NCI-H446 treated with DMSO at 0.1 percent for 48 hours (cell line): ENCODE measurements at regions not wholly inside any gene's neighbourhood (a gene's known extent, or its start where the extent isn't known, plus 50 kb on each side); places are given as distances from the start of the nearest gene placed in this dataset.

Experiments
- DNase-seq: peaks from one replicate; lab custom pipeline; 2025; lab: John Stamatoyannopoulos, UW

DNA sequence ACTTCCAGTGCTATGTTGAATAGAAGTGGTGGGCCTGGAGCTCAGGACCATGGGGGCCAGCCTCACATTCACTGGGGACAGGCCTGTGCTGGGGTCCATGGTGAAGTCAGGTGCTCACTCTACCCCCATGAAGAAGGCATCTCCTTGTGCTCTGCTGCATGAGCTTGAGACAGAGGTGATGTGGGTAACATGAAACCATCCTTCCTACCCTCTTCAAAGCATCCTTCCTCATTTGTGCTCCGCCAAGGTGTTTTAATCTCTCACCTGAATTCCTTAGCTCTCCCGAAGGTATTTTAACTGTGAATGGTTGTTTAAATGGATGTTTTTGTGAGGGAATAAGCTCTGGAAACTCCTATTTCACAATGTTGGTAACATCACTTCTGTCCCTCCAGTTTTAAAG, 209.6 kb upstream of the PCSK2 start:
- no peak for DNase-seq

DNA sequence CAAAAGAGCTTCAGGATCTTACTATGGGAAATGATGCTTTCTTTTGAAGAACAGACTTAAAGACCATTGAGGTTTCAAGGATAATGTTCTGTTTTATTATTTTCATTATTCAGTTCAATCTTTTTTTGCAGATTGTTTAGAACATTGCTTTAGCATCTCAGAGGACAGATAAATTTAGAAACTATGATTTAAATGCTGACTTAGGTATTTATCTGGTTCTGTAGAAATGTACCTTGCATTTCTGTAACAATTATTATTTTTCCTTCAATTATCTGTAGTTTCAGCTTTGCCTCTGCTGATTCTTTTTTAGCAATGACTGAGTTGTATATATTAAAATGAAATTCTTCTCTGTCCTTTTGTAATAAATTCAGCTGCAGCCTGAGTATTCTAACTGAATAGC, 205.4 kb upstream of the PCSK2 start:
- no peak for DNase-seq

DNA sequence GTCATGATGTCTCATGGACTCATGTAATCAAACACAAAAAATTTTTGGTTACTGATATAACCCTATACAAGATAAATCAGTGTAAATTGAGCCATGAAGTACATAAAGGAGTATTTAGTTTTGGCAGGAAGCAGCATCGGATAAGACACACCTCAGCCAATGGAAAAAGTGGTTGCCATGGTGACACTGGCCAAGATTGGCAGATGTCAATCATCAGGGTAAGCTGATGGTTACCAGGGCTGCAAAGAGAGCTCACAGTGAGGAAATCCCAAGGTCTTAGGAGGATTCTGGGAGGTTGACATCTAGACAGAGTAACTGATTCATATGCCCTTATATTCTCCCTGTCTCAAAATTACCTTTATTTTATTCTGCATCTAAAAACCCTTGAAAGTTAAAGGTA, 203.8 kb upstream of the PCSK2 start:
- DNase-seq: no peak

DNA sequence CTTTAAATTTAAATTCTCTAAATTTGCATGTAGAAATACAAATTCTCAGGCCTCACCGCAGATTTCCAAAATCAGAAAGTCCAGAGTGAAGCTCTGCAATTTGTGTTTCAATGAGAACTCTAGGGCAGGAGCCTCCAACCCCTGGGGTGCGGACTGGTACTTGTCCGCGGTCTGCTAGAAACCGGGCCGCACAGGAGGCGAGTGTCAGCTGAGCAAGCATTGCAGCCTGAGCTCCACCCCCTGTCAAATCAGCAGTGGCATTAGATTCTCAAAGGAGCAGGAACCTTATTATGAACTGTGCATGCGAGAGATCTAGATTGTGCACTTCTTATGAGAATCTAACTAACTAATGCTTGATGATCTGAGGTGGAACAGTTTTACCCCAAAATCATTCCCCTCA, 203.0 kb upstream of the PCSK2 start:
- no peak for DNase-seq

DNA sequence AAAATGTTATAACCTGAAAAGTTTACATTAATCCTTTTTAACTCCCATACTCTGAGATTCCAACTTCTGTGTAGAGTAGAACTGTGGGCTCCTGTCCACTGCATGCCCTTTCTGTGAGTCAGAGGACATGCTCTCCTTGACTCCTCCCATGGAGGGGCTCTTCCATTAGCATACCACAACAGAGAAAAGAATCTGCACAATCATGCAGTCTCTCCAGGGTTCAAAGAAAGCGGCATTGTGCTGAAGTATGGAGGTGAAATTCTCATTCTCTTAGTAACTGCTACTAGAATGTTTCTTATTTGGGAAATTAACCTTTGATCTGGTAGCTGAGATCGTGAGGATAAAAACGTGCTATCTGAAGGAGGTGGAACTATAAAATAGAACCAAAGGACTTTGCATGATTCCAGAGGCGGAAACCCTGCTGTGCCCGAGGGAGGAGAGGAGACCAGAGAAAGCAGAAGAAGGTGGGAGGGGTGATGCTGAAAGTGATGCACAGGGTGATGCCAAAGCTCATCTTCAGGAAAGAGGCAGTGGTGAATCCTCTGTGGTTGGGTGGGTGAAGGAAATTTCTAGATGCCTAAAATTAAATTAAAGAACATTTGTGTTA, 202.2 kb upstream of the PCSK2 start:
- DNase-seq: no peak

DNA sequence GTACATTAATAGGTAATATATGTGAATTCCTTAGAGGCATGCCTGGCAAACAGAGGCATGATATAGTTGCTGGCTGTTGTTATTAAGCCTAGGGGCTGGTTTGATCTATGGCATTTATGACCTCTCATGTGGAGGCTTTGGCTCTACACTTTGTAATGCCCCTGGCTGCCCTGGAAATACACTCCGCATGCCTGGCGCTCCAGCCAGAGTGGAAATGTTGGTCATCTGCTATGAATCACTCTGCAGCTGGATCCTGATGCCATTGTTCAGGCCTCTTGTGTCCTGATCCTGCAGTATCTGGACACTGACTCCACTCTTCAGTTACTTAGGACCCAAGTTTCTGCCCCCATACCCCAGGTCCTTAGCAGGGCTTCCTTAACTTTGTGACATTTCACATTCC, 200.5 kb upstream of the PCSK2 start:
- no peak for DNase-seq

DNA sequence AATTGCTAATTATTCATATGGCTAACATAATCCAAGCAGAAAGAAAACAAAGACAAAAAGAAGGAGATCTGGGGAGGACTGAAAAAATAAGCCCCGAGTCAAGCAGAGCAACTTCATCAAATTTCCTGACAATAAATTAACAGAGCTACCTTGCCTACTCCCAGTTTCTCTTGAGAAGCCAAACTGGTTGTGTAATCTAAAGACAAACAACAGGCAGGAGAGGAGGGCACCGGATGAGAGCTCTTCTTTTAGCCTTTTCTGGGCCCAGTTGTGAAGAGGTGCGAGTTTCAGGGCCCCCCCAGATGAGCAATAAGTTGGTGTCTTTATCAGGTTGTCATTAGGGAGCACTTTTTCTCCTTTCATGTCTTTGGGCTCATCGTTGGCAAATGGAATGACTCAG, 197.1 kb upstream of the PCSK2 start:
- DNase-seq: no peak

DNA sequence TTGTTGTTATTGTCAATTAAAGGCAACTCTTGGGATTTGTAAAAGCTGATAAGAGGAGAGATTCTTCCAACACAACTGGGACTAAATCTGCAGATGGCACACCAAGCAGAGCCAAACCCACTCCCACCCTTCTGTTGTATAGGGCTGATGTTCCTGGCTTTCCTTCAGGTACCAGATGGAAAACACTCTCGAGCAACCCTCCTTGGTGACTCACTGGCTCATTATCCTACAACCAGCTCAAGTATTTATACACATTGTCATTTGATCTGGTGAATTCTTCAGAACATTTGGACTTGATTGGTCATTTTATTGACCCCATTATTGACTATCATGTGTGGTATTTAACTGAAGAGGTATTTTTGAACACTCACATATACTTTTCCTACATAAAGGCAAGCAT, 190.3 kb upstream of the PCSK2 start:
- peak; percentile 98 for DNase-seq

DNA sequence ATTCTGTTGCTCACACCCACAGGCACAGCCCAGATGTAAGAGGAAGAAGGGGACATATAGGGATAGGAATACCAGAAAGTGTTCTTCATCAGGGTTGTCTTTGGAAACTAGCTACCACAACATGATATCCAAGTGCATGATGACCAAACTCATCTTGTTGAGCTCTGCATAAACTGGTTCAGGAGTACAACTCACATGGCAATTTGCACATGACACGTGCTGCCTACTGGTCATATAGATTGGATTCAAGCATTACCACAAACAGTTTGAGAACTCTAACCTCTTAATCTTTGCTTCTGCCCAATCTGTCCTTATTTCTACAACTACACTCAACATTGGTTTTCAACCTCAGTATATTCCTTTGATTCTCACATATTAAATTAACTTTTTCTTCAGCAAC, 184.7 kb upstream of the PCSK2 start:
- no peak for DNase-seq

DNA sequence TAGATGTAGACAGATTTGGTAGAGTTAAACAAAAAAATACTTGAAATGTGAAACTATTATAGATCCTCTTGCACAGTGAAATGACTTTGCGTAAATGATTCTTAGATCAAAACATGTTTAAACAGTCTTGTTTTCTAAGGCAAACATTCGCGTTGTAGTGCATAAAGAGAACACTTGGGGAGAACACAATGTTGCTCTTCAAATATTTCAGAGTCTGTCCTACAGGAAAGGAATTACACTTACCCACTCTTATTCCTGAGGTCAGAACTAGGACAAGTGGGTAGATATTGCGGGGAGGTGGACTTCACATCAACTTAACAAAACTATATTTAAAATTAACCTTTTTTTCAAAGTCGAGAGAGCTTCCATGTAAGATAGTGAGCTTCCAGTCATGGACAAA, 183.5 kb upstream of the PCSK2 start:
- DNase-seq: no peak

DNA sequence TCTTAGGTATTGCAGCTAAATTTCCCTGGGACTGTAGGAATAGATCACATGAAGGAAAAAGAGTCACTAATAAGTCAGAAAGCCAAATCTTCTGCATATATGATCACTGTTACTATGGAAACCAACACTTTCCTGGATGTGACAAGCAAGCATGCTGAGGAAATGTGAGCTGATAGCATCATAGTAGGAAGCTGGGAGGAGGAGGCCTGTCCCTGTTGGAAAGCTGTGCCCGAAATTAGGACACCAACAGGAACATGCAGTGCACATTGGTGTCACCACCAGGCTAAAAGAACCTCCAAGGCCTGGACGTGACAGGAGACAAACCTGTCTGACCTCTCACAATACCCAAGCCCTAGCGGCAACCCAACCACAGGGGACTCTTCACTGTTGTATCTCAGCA, 181.9 kb upstream of the PCSK2 start:
- no peak for DNase-seq

DNA sequence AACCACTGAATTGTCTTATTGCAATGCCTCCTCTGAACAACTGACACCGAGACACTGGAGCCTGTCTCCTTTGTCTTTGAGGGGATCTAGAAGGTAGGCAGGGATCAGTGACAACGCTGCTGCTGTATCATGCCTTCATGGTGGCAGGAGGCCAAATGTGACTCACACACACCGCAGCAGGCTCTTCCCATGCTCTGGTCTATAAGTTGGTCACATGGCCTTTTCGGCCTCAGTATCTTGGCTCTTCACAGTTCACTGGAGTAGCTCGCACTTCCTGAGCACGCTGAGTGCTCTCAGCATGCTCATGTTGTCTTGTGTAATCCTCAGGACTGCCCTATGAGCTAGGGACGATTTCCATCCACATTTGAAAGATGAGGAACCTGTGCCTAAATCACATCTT, 167.4 kb upstream of the PCSK2 start:
- peak; percentile 28 for DNase-seq

DNA sequence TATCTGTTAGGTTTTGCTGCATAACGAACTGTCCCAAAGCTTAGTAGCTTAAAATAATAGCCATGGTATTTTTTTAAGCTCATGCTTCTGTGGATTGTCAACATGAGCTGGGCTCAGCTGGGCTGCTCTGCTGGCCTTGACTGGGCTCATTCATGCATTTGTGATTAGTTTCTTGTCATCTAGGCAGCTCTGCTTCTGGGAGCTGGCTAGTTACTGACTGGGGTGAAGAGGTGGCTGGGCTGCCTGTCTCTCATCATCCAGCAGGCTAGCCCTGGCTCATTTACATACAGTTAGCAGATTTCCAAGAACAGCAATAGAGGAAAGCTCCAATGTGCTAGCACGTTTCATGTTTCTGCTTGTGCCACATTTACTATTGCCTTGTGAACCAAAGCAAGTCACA, 165.1 kb upstream of the PCSK2 start:
- no peak for DNase-seq

DNA sequence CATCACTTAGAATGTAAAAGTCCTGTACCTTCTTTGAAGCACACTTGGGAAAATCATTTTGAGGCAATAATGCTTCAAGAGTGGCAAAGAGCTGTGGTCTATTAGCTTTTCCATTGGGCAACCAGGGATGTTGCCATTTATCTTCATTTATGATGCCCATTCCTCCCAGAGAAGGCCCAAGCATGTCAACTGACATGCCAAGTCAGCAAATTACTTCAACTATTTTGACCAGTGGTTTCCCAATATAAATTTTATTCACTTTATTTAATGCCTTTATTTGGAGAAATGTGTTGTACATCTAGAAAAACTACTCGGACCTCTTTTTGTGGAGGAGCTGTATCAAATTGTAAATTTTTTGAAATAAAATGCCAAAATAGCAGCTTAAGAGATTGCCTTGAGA, 164.1 kb upstream of the PCSK2 start:
- DNase-seq: no peak

DNA sequence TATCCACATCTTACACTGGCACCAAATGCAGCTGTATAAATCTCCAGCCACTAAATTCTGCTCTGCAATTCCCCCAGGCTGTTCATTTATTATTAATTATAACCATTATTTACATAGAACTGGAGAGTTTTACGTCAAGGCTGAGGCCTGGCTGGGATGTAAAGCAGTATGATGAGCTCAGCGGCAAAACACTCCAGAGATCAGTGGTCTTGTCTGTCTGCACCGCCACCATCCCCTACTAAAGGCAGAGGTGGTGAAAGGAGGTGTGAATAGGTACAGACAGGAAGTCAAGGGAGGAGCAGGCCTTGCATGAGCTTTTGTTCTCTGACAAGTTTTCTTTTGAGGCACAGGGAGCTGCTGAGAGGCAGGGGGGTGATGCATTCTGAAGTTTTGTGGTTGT, 159.9 kb upstream of the PCSK2 start:
- no peak for DNase-seq

DNA sequence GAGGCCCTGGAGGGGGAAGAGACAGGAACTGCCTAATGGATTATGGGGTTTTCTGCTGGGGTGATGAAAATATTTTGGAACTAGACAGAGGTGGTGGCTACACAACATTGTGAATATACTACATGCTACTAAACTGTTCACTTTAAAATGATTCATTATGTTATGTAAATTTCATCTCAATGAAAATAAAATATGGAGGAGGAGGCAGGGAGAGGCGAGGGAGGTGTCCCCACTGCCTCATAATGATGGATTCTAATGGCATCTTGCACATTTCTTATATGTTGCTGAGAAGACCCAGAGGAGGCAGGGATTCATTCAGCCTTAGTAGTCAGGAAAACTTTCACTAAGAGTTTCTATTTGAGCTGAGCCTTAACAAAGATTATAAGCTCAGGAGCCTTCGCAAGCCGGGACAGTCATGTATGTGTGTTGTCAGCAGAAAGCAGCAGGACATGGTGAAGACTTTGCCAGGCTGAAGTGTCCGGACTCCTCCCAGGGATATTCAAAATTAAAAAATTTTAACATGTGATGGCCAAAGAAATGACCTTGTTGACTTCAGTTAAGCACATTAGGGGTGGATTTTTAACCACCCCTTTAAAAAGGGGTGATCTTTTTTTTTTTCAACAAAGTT, 158.6 kb upstream of the PCSK2 start:
- DNase-seq: no peak

DNA sequence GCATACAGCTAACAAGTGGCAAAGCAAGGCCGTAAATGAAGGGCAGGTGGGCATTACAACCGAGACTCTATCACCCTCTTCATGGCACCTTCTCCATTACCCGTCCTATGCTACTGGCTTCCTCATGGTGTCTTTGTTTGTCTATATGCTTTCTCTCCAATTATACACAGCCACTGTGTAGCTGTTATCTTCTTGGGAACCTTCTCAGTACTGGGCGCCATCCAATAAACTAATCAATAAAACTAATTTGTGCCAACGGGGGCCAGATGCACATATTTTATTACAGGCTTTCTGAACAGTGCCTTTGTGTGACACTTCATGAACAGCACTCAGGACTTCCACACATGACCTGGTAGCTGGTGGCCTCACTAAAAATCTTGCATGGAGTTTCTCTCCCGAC, 149.8 kb upstream of the PCSK2 start:
- DNase-seq: peak; percentile 40

DNA sequence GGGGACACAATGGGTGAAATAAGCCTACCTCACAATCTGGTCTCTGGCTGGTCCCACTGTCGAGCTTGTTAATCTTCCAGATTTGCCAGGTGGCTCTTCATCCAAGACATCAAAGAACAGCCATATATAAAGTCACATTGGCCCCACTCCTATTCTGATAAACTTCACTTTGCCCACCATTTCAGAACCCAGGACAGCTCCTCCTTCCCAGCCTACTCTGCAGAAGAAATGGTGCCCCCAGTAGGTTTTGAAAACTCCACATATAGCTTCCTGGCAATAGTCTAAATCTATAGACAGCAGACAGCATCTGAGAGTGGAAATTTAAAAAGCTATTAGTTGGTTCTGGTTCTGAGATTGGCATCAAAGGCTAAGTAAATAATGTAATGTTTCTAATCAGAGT, 143.1 kb upstream of the PCSK2 start:
- no peak for DNase-seq

DNA sequence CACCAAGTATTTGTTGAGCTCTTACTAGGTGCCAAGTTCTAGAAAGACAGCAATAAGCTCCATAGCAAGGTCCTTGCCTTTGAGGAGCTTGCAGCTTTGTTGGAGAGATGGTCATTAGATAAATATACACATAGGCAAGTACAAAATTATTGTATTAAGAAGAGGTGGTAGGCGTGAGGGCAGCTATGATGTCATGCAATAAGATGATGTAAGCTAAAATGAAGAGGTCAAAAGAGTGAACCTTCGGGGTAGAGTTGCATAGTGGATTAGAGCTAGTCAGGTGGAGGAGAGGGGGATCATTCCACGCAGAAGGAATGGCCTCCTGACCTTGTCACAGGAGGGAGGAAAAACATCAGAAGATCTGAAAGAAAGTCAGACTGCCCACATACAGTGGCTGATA, 141.9 kb upstream of the PCSK2 start:
- DNase-seq: no peak

DNA sequence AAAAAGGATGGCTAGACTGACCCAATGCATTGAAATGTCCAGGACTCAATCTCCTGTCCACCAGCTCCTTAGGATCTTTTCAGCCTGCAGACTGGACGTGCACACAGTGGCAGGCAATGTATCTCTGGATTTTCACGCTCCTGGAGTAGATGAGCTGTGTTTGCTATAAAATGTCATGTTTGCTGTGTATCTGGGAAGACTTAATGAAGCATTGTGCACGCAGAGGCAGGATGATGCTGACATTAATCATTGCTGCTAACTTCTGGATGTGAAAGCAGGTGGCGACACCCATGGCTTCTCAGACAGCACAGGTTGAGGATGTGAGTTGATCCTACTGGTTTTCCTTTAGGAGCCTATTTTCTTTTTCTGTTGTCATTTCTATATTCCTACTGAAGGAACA, 133.1 kb upstream of the PCSK2 start:
- DNase-seq: no peak

DNA sequence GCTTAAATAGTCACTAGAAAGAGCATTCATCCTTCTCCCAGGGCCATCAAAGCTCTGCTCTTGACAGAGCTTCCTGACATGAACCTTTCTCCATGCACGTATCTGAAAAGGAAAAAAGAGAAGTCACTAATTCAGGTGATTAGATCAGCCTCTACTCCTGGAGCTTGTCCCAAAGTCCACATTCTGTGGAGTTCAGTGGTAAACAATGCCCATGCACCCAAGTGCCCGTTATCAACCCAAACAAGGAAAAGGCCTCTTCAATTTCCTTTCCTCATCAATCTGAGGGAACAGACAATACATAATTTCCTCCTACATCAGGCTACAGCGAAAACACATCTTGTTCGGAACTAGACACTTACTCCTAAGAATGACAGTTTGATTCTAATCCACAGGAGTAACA, 129.2 kb upstream of the PCSK2 start:
- DNase-seq: no peak

DNA sequence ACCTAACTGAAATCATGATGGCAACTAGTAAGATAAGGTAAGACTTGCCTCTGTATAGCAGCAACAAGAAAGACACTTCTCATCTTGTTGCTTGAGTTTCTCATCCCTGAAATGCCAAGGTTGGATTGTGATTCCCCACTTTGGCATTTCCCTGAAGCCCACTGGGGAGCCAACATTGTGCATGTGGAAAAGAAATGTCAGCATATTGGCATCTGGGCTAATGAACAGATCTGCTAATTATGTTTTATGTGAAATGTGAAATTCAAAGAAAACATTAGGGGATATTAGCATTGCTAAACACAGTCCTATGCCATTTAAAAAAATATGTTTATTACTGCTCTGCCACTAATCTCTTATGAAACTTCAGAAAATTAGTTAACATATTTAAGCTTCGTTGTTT, 126.3 kb upstream of the PCSK2 start:
- DNase-seq: no peak

DNA sequence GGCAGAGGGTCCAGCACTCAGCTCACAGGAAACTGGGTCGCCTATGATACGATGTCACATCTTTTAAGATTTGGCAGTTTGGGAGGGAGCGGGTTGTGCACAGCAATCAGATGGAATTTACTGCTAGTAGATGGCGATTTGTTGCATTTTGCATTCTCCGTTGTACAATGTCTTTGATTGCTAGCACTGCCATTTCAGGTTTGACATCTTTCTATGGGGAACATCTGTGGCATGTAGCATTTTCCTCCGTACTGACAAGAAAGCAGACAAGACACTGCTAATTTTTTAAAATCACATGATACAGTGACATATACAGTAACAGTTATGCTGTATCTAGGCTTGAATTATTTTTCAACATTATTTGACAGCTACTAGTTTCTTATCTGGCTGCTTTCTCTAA, 119.7 kb upstream of the PCSK2 start:
- no peak for DNase-seq

DNA sequence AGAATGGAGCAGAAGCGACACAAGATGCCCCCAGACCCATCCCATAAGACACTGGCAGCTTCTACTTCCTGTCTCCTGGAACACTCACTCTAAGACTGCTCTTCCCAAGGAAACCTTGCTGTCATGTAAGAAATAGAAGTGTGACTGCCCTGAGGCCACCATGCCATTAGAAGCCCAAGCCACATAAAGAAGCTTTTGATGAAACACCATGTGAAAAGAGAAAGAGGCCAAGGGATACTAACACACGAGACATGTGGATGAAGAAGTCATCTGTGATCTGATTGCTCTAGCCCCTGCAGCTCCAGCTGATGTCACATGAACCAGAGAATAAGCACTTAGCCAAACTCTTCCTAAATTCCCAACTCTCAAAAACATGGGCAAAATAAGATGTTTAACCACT, 117.9 kb upstream of the PCSK2 start:
- no peak for DNase-seq

DNA sequence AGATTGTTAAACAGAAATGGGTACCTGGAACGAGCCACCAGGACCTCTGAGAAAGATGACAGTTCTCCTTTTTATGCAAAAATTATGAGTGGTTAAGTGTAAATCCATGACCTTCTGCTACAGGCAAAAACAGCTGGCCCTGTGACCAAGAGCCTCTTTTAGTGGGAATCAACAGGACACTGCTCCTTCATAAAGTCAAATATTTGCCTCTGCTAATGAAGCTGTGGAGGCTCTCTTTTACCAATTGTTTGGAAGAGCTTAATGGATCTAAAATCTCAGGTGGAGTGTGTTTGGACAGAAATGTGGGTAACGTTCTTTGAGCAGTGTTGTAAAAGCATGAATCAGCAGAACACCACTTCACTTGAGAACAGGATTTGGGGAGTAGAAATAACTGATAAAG, 117.5 kb upstream of the PCSK2 start:
- DNase-seq: no peak
